ENCODE measurements at regions not wholly inside any gene's neighbourhood (a gene's known extent, or its start where the extent isn't known, plus 50 kb on each side); places are given as distances from the start of the nearest gene placed in this dataset.

GRCh38 chr9:28547527-28547926 is 974.2 kb upstream of the C9orf72 start:
- Histone ChIP-seq H3F3A (ENCODE audit: insufficient read depth, low read length) (no peaks in the 10 kb centered on the region), H3K79me2 (ENCODE audit: insufficient read depth, low read length) (no peaks in the 10 kb centered on the region), H2AFZ (ENCODE audit: low read length) (no peak overlapping the region), H3K27ac (ENCODE audit: low read depth, low read length, poor library complexity, severe bottlenecking) (no peak overlapping the region), H3K9me2 (ENCODE audit: low read depth, low read length) (no peaks in the 10 kb centered on the region), H3K4me1 (ENCODE audit: insufficient read depth, low read length, severe bottlenecking) (no peaks in the 10 kb centered on the region), H3K9ac (ENCODE audit: low read length) (no peak overlapping the region), H3K9me3 (ENCODE audit: low read length) (no peaks in the 10 kb centered on the region), H3K4me2 (ENCODE audit: low read length) (no peak overlapping the region), H3K4me3 (ENCODE audit: low read depth, low read length, poor library complexity, severe bottlenecking) (no peak overlapping the region), H3K27me3 (ENCODE audit: insufficient read depth, low read length) (no peaks in the 10 kb centered on the region), H4K20me1 (ENCODE audit: insufficient read depth, low read length) (no peaks in the 10 kb centered on the region), H3K36me3 (ENCODE audit: insufficient read depth, low read length) (no peaks in the 10 kb centered on the region)
- TF ChIP-seq, protein P1, sequence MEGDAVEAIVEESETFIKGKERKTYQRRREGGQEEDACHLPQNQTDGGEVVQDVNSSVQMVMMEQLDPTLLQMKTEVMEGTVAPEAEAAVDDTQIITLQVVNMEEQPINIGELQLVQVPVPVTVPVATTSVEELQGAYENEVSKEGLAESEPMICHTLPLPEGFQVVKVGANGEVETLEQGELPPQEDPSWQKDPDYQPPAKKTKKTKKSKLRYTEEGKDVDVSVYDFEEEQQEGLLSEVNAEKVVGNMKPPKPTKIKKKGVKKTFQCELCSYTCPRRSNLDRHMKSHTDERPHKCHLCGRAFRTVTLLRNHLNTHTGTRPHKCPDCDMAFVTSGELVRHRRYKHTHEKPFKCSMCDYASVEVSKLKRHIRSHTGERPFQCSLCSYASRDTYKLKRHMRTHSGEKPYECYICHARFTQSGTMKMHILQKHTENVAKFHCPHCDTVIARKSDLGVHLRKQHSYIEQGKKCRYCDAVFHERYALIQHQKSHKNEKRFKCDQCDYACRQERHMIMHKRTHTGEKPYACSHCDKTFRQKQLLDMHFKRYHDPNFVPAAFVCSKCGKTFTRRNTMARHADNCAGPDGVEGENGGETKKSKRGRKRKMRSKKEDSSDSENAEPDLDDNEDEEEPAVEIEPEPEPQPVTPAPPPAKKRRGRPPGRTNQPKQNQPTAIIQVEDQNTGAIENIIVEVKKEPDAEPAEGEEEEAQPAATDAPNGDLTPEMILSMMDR (IDR thresholded peaks at IDR 0.05; ENCODE audit: low read length): no peak
- TF ChIP-seq EZH2 (IDR thresholded peaks at IDR 0.05; ENCODE audit: borderline replicate concordance, low read length): no peak

GRCh38 chr9:28563291-28563934 is 990.1 kb upstream of the C9orf72 start:
- Histone ChIP-seq H4K20me1 (ENCODE audit: insufficient read depth, low read length) (no peaks in the 10 kb centered on the region), H3K9ac (ENCODE audit: low read length) (no peak overlapping the region), H3K36me3 (ENCODE audit: insufficient read depth, low read length) (no peaks in the 10 kb centered on the region), H3K9me3 (ENCODE audit: low read length) (no peaks in the 10 kb centered on the region), H3K27ac (ENCODE audit: low read depth, low read length, poor library complexity, severe bottlenecking) (no peak overlapping the region), H3K27me3 (ENCODE audit: insufficient read depth, low read length) (no peaks in the 10 kb centered on the region), H2AFZ (ENCODE audit: low read length) (no peak overlapping the region), H3K79me2 (ENCODE audit: insufficient read depth, low read length) (no peaks in the 10 kb centered on the region), H3K9me2 (ENCODE audit: low read depth, low read length) (no peaks in the 10 kb centered on the region), H3K4me2 (ENCODE audit: low read length) (no peak overlapping the region), H3K4me1 (ENCODE audit: insufficient read depth, low read length, severe bottlenecking) (no peaks in the 10 kb centered on the region), H3F3A (ENCODE audit: insufficient read depth, low read length) (no peaks in the 10 kb centered on the region), H3K4me3 (ENCODE audit: low read depth, low read length, poor library complexity, severe bottlenecking) (no peak overlapping the region)
- TF ChIP-seq, protein P1 (IDR thresholded peaks at IDR 0.05; ENCODE audit: low read length): no peak
- no peak for TF ChIP-seq EZH2 (IDR thresholded peaks at IDR 0.05; ENCODE audit: borderline replicate concordance, low read length)

DNA sequence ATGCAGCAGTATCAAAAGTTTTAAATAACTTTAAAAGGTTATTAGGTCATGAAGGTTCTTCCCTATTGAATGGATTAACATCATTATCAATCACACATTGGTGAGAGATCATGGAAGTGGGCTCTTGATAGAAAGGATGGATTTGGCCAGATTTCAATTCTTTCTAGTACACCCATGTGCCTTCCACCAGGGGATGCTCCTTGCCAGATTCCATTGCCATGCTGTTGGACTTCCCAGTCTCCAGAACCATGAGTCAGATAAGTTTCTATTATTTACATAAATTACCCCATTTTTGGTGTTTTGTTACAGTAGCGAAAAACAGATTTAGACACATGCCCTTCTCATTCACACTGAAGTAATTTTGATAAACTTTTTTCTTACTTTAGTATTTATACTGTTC is 1010.6 kb upstream of the C9orf72 start:
- H3K9ac ChIP-seq (ENCODE audit: low read length): no peak overlapping the region
- no peaks in the 10 kb centered on the region for H3K4me1 ChIP-seq (ENCODE audit: insufficient read depth, low read length, severe bottlenecking)
- no peaks in the 10 kb centered on the region for H3K79me2 ChIP-seq (ENCODE audit: insufficient read depth, low read length)
- H3K9me2 ChIP-seq (ENCODE audit: low read depth, low read length): no peaks in the 10 kb centered on the region
- no peak overlapping the region for H3K4me3 ChIP-seq (ENCODE audit: low read depth, low read length, poor library complexity, severe bottlenecking)
- no peaks in the 10 kb centered on the region for H3K9me3 ChIP-seq (ENCODE audit: low read length)
- no peaks in the 10 kb centered on the region for H3F3A ChIP-seq (ENCODE audit: insufficient read depth, low read length)
- no peaks in the 10 kb centered on the region for H3K36me3 ChIP-seq (ENCODE audit: insufficient read depth, low read length)
- H3K27me3 ChIP-seq (ENCODE audit: insufficient read depth, low read length): no peaks in the 10 kb centered on the region
- no peak overlapping the region for H2AFZ ChIP-seq (ENCODE audit: low read length)
- H4K20me1 ChIP-seq (ENCODE audit: insufficient read depth, low read length): no peaks in the 10 kb centered on the region
- no peak overlapping the region for H3K4me2 ChIP-seq (ENCODE audit: low read length)
- no peak for TF ChIP-seq EZH2 (IDR thresholded peaks at IDR 0.05; ENCODE audit: borderline replicate concordance, low read length)
- no peak overlapping the region for H3K27ac ChIP-seq (ENCODE audit: low read depth, low read length, poor library complexity, severe bottlenecking)

- no peaks in the 10 kb centered on the region for H3K9me2 ChIP-seq (ENCODE audit: low read depth, low read length)
- no peaks in the 10 kb centered on the region for H3K4me1 ChIP-seq (ENCODE audit: insufficient read depth, low read length, severe bottlenecking)
- no peak overlapping the region for H3K9ac ChIP-seq (ENCODE audit: low read length)
- H3K9me3 ChIP-seq (ENCODE audit: low read length): no peaks in the 10 kb centered on the region
- no peaks in the 10 kb centered on the region for H3K36me3 ChIP-seq (ENCODE audit: insufficient read depth, low read length)
- no peak overlapping the region for H2AFZ ChIP-seq (ENCODE audit: low read length)
- no peaks in the 10 kb centered on the region for H3K79me2 ChIP-seq (ENCODE audit: insufficient read depth, low read length)
- no peak overlapping the region for H3K27ac ChIP-seq (ENCODE audit: low read depth, low read length, poor library complexity, severe bottlenecking)
- H3K27me3 ChIP-seq (ENCODE audit: insufficient read depth, low read length): no peaks in the 10 kb centered on the region
- no peaks in the 10 kb centered on the region for H3F3A ChIP-seq (ENCODE audit: insufficient read depth, low read length)
- H3K4me3 ChIP-seq (ENCODE audit: low read depth, low read length, poor library complexity, severe bottlenecking): no peak overlapping the region
- TF ChIP-seq, protein P1 (IDR thresholded peaks at IDR 0.05; ENCODE audit: low read length): no peak
- TF ChIP-seq EZH2 (IDR thresholded peaks at IDR 0.05; ENCODE audit: borderline replicate concordance, low read length): no peak
- no peaks in the 10 kb centered on the region for H4K20me1 ChIP-seq (ENCODE audit: insufficient read depth, low read length)
- no peak overlapping the region for H3K4me2 ChIP-seq (ENCODE audit: low read length)
Measured at GRCh38 chr9:28584542-28584941, 1011.3 kb upstream of the C9orf72 start.
